ENCODE measurements at regions not wholly inside any gene's neighbourhood (a gene's known extent, or its start where the extent isn't known, plus 50 kb on each side); places are given as distances from the start of the nearest gene placed in this dataset.

- TF ChIP-seq CSDC2 (CRISPR knock-in tag; IDR thresholded peaks at IDR 0.05) (no peak), ZNF70 (CRISPR knock-in tag; IDR thresholded peaks at IDR 0.05) (no peak), RARB (CRISPR knock-in tag; IDR thresholded peaks at IDR 0.05) (no peak), TOX (CRISPR knock-in tag; IDR thresholded peaks at IDR 0.05; ENCODE audit: borderline replicate concordance) (no peak), ZNF565 (CRISPR knock-in tag; conservative IDR thresholded peaks at IDR 0.05; ENCODE audit: low read depth) (no peak)
- TF ChIP-seq, protein P1, sequence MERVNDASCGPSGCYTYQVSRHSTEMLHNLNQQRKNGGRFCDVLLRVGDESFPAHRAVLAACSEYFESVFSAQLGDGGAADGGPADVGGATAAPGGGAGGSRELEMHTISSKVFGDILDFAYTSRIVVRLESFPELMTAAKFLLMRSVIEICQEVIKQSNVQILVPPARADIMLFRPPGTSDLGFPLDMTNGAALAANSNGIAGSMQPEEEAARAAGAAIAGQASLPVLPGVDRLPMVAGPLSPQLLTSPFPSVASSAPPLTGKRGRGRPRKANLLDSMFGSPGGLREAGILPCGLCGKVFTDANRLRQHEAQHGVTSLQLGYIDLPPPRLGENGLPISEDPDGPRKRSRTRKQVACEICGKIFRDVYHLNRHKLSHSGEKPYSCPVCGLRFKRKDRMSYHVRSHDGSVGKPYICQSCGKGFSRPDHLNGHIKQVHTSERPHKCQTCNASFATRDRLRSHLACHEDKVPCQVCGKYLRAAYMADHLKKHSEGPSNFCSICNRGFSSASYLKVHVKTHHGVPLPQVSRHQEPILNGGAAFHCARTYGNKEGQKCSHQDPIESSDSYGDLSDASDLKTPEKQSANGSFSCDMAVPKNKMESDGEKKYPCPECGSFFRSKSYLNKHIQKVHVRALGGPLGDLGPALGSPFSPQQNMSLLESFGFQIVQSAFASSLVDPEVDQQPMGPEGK (CRISPR knock-in tag; IDR thresholded peaks at IDR 0.05; ENCODE audit: borderline replicate concordance) = no peak
- TF ChIP-seq, protein P2, sequence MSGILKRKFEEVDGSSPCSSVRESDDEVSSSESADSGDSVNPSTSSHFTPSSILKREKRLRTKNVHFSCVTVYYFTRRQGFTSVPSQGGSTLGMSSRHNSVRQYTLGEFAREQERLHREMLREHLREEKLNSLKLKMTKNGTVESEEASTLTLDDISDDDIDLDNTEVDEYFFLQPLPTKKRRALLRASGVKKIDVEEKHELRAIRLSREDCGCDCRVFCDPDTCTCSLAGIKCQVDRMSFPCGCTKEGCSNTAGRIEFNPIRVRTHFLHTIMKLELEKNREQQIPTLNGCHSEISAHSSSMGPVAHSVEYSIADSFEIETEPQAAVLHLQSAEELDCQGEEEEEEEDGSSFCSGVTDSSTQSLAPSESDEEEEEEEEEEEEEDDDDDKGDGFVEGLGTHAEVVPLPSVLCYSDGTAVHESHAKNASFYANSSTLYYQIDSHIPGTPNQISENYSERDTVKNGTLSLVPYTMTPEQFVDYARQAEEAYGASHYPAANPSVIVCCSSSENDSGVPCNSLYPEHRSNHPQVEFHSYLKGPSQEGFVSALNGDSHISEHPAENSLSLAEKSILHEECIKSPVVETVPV (CRISPR knock-in tag; IDR thresholded peaks at IDR 0.05) = no peak
These were observed 192.8 kb upstream of the SALL3 start for GRCh38 chr18:78786776-78787175.
